H9 (cell line): ENCODE measurements at regions not wholly inside any gene's neighbourhood (a gene's known extent, or its start where the extent isn't known, plus 50 kb on each side); places are given as distances from the start of the nearest gene placed in this dataset.

Source experiments
- DNase-seq: peaks from one replicate; pipeline ENCODE4 v3.0.0-alpha.2; 2017
- H2AFZ ChIP-seq: one replicate; pipeline ENCODE4 v1.6.1; 2013; ENCODE audit warnings: mild to moderate bottlenecking, low read length, control low read depth, moderate library complexity
- H2AK5ac ChIP-seq: 2 replicates; pipeline ENCODE4 v1.6.1; 2013; ENCODE audit warnings: low read length, control low read depth, mixed read lengths; ENCODE audit not compliant: insufficient read length
- H2BK120ac ChIP-seq: one replicate; pipeline ENCODE4 v1.6.1; 2013; ENCODE audit warnings: low read depth, mild to moderate bottlenecking, low read length, control low read depth, inconsistent platforms; ENCODE audit not compliant: poor library complexity, severe bottlenecking
- H2BK12ac ChIP-seq: 2 replicates; pipeline ENCODE4 v1.6.1; 2013; ENCODE audit warnings: low read length, control low read depth, mixed read lengths, low read depth; ENCODE audit not compliant: insufficient read length
- H2BK15ac ChIP-seq: 2 replicates; pipeline ENCODE4 v1.6.1; 2013; ENCODE audit warnings: low read depth, low read length, control low read depth
- H2BK20ac ChIP-seq: one replicate; pipeline ENCODE4 v1.6.1; 2013; ENCODE audit warnings: low read depth, mild to moderate bottlenecking, low read length, control low read depth, inconsistent platforms; ENCODE audit not compliant: poor library complexity, severe bottlenecking
- H2BK5ac ChIP-seq: 2 replicates; pipeline ENCODE4 v1.6.1; 2013; ENCODE audit warnings: low read length, control low read depth, mixed read lengths; ENCODE audit not compliant: insufficient read length
- H3K14ac ChIP-seq: 2 replicates; pipeline ENCODE4 v1.6.1; 2013; ENCODE audit warnings: low read length, control low read depth; ENCODE audit not compliant: insufficient read depth
- H3K18ac ChIP-seq: 2 replicates; pipeline ENCODE4 v1.6.1; 2013; ENCODE audit warnings: low read depth, mild to moderate bottlenecking, mixed read lengths, low read length, control low read depth; ENCODE audit not compliant: insufficient read length
- H3K23ac ChIP-seq: 2 replicates; pipeline ENCODE4 v1.6.1; 2013; ENCODE audit warnings: low read length, control low read depth, mixed read lengths, low read depth; ENCODE audit not compliant: insufficient read length
- H3K23me2 ChIP-seq: 2 replicates; pipeline ENCODE4 v1.6.1; 2013; ENCODE audit warnings: low read depth, mild to moderate bottlenecking, mixed read lengths, low read length, control low read depth; ENCODE audit not compliant: insufficient read length, poor library complexity, severe bottlenecking
- H3K27ac ChIP-seq: 2 replicates; pipeline ENCODE4 v1.5.1; 2013; ENCODE audit warnings: low read length, control low read depth, mixed read lengths, low read depth; ENCODE audit not compliant: insufficient read length
- H3K27me3 ChIP-seq: 2 replicates; pipeline ENCODE4 v1.6.1; 2013; ENCODE audit warnings: low read length, control low read depth, inconsistent platforms; ENCODE audit not compliant: insufficient read depth
- H3K4ac ChIP-seq: 2 replicates; pipeline ENCODE4 v1.6.1; 2013; ENCODE audit warnings: low read depth, mild to moderate bottlenecking, control low read depth, inconsistent platforms, low read length, moderate library complexity
- H3K4me1 ChIP-seq: 2 replicates; pipeline ENCODE4 v1.6.1; 2013; ENCODE audit warnings: low read length, control low read depth, inconsistent platforms; ENCODE audit not compliant: insufficient read depth
- H3K4me2 ChIP-seq: 2 replicates; pipeline ENCODE4 v1.6.1; 2013; ENCODE audit warnings: low read length, control low read depth, mixed read lengths; ENCODE audit not compliant: insufficient read length, insufficient read depth
- H3K56ac ChIP-seq: 2 replicates; pipeline ENCODE4 v1.6.1; 2013; ENCODE audit warnings: low read depth, mild to moderate bottlenecking, mixed read lengths, low read length, control low read depth; ENCODE audit not compliant: insufficient read length
- H3K79me1 ChIP-seq: 2 replicates; pipeline ENCODE4 v1.6.1; 2013; ENCODE audit warnings: low read depth, mild to moderate bottlenecking, moderate library complexity, low read length, control low read depth, inconsistent platforms; ENCODE audit not compliant: insufficient read depth, poor library complexity, severe bottlenecking
- H3K79me2 ChIP-seq: 2 replicates; pipeline ENCODE4 v1.6.1; 2013; ENCODE audit warnings: low read length, control low read depth, inconsistent platforms; ENCODE audit not compliant: insufficient read depth
- H3K9ac ChIP-seq: 2 replicates; pipeline ENCODE4 v1.6.1; 2013; ENCODE audit warnings: low read length, control low read depth, mixed read lengths; ENCODE audit not compliant: insufficient read length; ENCODE audit errors: extremely low read depth
- H3K9me3 ChIP-seq: one replicate; pipeline ENCODE4 v1.6.1; 2013; ENCODE audit warnings: low read depth, low read length, inconsistent platforms; ENCODE audit not compliant: control insufficient read depth
- H3T11ph ChIP-seq: one replicate; pipeline ENCODE4 v1.6.1; 2013; ENCODE audit warnings: mild to moderate bottlenecking, low read length, control low read depth, inconsistent platforms
- H4K20me1 ChIP-seq: one replicate; pipeline ENCODE4 v1.6.1; 2013; ENCODE audit not compliant: control insufficient read depth, insufficient read length, insufficient read depth
- H4K5ac ChIP-seq: 2 replicates; pipeline ENCODE4 v1.6.1; 2013; ENCODE audit warnings: low read depth, mild to moderate bottlenecking, mixed read lengths, low read length, control low read depth; ENCODE audit not compliant: insufficient read length
- H4K8ac ChIP-seq: replicated peaks from 2 replicates; pipeline ENCODE4 v1.6.1; 2013; ENCODE audit warnings: low read length, control low read depth, mixed read lengths, low read depth; ENCODE audit not compliant: insufficient read length
- H4K91ac ChIP-seq: 2 replicates; pipeline ENCODE4 v1.6.1; 2013; ENCODE audit warnings: low read depth, mild to moderate bottlenecking, moderate library complexity, mixed read lengths, low read length, control low read depth; ENCODE audit not compliant: insufficient read length
- H3K27ac Mint-ChIP-seq, 3 experiments: 2 replicates in 2 of 3; 3 replicates in 1 of 3; pipeline ENCODE4 v1.8.0; 2020 to 2021; ENCODE audit warnings: mixed read lengths in 3 of 3, mild to moderate bottlenecking in 1 of 3, moderate library complexity in 1 of 3
- H3K27me3 Mint-ChIP-seq: 2 replicates; pipeline ENCODE4 v1.8.0; 2021; ENCODE audit warnings: low read depth, mild to moderate bottlenecking, moderate library complexity, mixed read lengths
- H3K36me3 Mint-ChIP-seq, 3 experiments: 2 replicates in 2 of 3; 3 replicates in 1 of 3; pipeline ENCODE4 v1.8.0; 2020 to 2021; ENCODE audit warnings: low read depth in 3 of 3, mixed read lengths in 3 of 3; ENCODE audit not compliant: insufficient read depth in 1 of 3
- H3K4me1 Mint-ChIP-seq, 2 experiments: 2 replicates each; pipeline ENCODE4 v1.8.0; 2020; ENCODE audit warnings: mixed read lengths in 2 of 2
- H3K4me3 Mint-ChIP-seq, 2 experiments: 2 replicates in 1 of 2; 3 replicates in 1 of 2; pipeline ENCODE4 v1.8.0; 2020 to 2021; ENCODE audit warnings: mild to moderate bottlenecking in 2 of 2, mixed read lengths in 2 of 2, moderate library complexity in 1 of 2
- H3K9me3 Mint-ChIP-seq, 2 experiments: 2 replicates in 1 of 2; 3 replicates in 1 of 2; pipeline ENCODE4 v1.8.0; 2020; ENCODE audit warnings: mild to moderate bottlenecking in 2 of 2, mixed read lengths in 2 of 2, moderate library complexity in 1 of 2
- WGBS: extraction: QIAGEN DNeasy Blood & Tissue Kit; methylation state at CpG from one replicate; pipeline ENCODE4 v1.1.7; 2013; ENCODE audit warnings: missing lambda C conversion rate, low lambda C conversion rate, mixed read lengths; ENCODE audit not compliant: insufficient read length; ENCODE audit errors: extremely low coverage; 5-methylcytosine and 5-hydroxymethylcytosine counted together
- TF ChIP-seq, protein P1 (sequence below): fragments of 200-600 bp; sonication (generic); conservative IDR thresholded peaks from 3 replicates; pipeline ENCODE4 v1.8.0; 2021; ENCODE audit warnings: antibody characterized with exemption, mild to moderate bottlenecking

GRCh38 chr2:75342504-75343175 is 143.3 kb upstream of the TACR1 start:
- Histone ChIP-seq H4K91ac (no peak overlapping the region), H3K4ac (no peak overlapping the region), H3T11ph (no peak overlapping the region), H3K4me2 (no peak overlapping the region), H3K23ac (no peak overlapping the region), H4K8ac (no peak overlapping the region), H3K23me2 (no peaks in the 10 kb centered on the region), H3K27ac (no peak overlapping the region), H2BK15ac (no peak overlapping the region), H2BK120ac (no peak overlapping the region), H2BK5ac (no peak overlapping the region), H3K9ac (no peak overlapping the region), H2BK20ac (no peak overlapping the region), H3K14ac (no peak overlapping the region), H4K5ac (no peak overlapping the region), H3K27me3 (no peaks in the 10 kb centered on the region), H2BK12ac (no peak overlapping the region), H4K20me1 (no peaks in the 10 kb centered on the region), H3K79me1 (no peaks in the 10 kb centered on the region), H2AK5ac (no peak overlapping the region), H2AFZ (no peak overlapping the region), H3K9me3 (no peaks in the 10 kb centered on the region), H3K4me1 (peaks cover 3% of the 10 kb centered on the region; the same call in 1 of the 2 replicates), H3K56ac (no peak overlapping the region), H3K79me2 (no peaks in the 10 kb centered on the region), H3K18ac (no peak overlapping the region)
- Mint-ChIP-seq H3K27me3 (no peaks in the 10 kb centered on the region), H3K4me3 (no peak overlapping the region), H3K36me3 (no peaks in the 10 kb centered on the region), H3K9me3 (no peaks in the 10 kb centered on the region), H3K4me1 (peaks cover 28 to 33% of the 10 kb centered on the region in 2 experiments), H3K27ac (no peak overlapping the region)
- no peak for DNase-seq
- no CpG with 5 or more reads among the region's 1 CpG for WGBS
- TF ChIP-seq, protein P1, sequence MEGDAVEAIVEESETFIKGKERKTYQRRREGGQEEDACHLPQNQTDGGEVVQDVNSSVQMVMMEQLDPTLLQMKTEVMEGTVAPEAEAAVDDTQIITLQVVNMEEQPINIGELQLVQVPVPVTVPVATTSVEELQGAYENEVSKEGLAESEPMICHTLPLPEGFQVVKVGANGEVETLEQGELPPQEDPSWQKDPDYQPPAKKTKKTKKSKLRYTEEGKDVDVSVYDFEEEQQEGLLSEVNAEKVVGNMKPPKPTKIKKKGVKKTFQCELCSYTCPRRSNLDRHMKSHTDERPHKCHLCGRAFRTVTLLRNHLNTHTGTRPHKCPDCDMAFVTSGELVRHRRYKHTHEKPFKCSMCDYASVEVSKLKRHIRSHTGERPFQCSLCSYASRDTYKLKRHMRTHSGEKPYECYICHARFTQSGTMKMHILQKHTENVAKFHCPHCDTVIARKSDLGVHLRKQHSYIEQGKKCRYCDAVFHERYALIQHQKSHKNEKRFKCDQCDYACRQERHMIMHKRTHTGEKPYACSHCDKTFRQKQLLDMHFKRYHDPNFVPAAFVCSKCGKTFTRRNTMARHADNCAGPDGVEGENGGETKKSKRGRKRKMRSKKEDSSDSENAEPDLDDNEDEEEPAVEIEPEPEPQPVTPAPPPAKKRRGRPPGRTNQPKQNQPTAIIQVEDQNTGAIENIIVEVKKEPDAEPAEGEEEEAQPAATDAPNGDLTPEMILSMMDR, result no peak
